ENCODE measurements at regions not wholly inside any gene's neighbourhood (a gene's known extent, or its start where the extent isn't known, plus 50 kb on each side); places are given as distances from the start of the nearest gene placed in this dataset.
"Not testable (repeated sequence)": the region's sequence is repeated elsewhere in the genome, so short reads cannot be mapped to it uniquely, and the experiment has no call there.

DNA sequence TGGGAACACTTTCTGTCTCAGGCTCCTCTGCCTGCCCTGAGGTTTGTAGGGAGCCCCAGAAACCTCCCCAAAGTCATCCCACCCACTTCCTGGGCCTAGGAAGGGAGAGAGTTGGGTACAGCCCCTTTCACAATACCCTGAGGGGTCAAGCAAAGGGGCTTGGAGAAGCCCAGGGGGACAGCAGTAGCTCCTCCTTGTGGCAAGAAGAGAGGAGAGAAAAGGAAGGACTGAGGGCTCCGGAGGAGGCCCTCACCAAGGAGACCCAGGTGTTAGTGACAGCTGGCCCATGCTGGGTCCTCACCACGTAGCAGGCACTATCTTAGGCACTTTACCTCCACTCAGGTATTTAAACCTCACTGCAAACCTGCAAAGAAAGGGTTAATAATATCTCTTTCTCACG, 112.8 kb downstream of the IRX5 start:
- DNase-seq = no peak

DNA sequence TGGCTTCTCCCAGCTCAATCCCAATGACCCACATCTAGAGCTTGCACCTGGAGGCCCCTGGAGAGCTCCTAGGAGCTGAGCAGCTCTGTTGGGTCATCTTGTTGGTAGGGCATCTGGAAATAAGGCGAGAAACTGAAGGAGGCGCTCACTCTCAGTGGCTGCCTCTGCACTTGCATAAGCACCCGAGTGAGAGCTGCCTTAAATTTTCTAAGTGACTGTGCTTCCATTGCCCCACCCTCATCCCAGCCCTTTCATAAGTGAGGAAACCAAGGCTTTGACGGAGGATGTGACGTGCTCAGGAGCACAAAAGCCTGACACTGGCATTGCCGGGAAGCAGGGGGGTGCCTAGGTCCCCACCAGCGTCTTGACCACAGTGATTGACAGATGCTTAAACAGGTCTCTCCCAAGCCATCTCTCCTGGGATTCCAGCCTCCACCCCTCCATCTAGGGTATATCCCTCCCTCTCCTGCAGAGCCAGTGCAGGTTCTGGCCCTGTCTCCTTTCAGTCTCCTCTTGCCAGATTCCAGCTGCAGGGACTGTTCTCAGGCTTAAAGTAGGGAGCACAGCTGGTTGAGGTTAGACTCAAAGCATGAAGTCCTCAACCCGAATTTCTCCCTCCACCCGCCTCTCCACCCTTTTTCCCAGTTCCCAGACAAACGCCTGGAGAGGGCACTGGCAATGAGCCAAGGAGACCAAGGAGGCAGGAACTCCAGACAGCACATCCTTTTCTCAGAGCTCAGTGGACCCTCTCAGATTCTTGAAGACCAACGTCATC, 113.7 kb downstream of the IRX5 start:
- DNase-seq = no peak

DNA sequence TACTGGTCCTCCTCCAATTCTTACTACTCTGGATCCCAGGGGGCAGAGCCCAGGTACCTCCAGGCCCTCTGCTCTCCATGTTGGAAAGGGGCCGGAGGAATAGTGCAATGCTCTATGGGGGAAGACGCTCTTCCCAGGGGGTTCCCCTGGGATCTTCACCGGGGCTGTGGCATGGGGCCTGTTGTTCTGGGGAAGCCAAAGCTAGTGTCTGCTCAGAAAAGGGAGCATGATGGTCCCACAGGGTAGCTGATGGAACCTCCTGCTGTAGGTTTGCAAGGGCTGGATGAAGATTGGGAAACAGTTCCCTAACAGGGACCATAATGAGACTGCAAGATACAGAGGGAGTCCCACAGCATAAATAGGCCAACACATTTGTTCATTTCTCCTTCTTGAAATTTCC, 114.7 kb downstream of the IRX5 start:
- no peak for DNase-seq

DNA sequence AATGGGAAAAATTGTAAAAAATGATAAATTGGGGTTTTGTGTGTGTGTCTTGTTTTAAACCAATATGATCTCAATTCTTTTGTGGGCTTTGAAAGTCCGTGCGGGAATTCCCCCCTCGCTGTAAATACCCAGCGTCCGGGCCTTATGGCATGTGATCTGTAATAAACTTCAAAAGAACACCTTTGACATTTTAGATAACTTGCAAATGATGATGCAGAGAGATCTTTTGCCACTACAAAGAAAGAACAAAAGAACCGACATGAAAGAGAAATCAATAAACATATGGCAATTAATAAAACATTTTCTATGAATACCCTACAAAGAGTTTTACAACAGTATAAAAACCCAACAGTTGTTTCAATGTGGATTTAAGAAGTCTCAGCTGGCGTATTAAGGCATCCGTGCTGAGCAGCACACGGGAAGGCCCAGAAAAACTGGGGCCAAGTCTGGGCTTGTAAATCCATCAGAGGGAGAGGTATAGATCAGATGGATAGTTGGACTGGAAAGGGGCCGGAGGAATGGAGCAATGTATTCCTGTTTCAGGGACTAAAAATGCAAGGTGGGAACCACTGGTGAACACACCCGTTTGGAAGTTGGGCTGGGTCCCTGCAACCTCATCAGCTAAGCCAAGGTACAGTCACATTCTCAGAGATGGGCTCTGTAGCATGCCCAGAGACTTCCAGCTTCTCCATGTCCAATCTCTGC, 115.2 kb downstream of the IRX5 start:
- no peak for DNase-seq

DNA sequence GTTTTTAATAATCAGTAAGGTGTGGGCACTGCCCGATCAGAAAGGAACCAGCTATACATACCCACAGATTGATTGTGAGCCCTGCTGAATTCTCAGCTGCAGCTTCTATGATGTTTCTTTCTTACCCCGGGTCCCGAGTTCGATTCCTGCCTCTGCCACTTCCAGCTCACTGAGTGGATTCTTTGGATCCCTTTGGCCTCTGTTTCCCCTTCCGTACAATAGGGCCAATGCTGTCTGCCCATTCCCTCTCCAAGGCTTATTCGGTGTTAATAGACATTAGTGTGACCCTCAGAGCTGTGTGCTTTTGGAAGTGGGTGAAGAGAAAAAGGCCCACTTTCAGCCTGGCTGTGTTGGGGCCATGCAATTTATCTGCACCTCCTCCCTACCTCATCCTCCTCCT, 115.8 kb downstream of the IRX5 start:
- no peak for DNase-seq

DNA sequence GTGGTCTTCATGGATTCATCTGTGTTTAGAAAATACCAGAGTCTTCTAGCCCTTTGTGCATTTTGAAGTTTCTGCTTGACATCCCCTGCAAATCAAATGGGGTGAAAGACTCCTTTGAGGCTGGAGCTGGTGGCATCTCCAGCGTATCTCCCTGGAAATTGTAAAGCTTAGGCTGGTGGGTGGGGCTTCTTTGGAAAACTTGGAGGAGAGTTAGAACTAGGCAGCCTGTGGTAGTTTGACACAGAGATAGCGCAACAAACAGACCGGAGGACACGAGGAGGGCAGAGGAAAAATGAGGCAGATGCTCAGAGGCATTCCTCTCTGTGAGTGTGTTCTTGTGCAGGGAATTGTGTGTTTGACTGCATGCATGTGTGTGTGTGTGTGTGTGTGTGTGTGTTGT, 116.3 kb downstream of the IRX5 start:
- no peak for DNase-seq

DNA sequence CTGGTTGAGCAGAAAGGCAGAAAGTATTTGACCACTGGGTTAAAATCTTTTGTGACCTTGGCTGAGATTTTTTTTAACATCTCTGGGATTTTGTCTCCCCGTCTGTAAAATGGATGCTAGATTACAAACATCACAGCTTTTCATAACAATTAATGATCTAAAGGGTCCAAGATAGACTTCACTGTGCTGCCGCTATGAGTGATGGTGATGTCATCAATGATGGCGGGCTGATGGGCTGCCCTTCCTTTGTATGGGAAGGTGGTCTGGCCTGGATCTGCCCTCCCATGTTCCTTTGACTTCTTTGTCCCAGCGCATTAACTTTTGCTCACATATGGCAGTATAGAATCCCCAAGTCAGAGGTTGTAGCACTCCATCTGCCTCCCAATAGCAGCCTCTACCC, 116.7 kb downstream of the IRX5 start:
- DNase-seq = no peak

DNA sequence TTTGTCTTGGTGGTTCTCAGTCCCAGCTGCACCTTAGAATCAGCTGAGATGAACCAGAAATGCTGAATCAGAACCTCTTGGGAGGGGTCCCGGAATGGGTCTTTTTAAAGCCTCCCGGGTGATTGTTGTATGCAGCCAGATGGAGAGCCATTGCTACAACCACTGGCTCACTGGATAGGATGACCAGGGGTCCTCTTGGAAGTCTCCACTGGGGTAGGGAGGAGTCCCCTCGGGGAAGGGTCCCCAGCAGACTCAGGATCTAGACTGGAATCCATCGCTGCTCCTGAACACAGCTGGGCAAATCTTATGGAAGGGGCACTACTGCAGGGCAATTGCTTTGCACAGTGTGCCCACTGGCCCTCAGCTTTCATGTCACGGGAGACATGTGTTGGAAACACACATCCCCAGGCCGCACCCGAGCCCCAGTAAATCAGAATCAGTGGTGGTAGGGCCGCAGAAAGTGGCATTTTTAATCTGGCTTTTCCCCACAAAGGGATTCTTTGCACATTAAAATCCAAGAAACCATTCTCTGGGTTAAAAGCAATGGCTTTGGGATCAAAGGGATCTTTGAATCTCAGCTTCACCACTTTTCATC, 117.3 kb downstream of the IRX5 start:
- DNase-seq = no peak

DNA sequence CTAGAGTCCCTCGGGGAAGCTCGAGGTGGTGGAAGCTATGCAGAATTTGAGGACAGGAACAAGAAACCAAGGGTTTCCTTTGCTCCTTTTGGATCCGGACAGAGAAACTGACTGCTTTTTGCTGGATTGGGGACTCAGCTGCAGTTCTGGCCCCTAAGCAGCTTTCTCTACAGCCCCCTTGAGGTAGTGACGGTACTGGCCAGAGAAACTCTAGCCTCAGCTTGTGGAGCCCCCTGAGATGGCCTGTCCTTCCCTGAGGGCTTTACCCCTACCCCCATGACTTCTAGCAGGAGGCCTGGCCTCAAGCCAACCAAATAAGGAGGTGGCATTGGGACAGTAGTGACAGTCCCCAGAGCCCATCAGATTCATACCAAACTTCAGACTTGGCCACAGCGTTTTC, 118.1 kb downstream of the IRX5 start:
- DNase-seq = no peak

DNA sequence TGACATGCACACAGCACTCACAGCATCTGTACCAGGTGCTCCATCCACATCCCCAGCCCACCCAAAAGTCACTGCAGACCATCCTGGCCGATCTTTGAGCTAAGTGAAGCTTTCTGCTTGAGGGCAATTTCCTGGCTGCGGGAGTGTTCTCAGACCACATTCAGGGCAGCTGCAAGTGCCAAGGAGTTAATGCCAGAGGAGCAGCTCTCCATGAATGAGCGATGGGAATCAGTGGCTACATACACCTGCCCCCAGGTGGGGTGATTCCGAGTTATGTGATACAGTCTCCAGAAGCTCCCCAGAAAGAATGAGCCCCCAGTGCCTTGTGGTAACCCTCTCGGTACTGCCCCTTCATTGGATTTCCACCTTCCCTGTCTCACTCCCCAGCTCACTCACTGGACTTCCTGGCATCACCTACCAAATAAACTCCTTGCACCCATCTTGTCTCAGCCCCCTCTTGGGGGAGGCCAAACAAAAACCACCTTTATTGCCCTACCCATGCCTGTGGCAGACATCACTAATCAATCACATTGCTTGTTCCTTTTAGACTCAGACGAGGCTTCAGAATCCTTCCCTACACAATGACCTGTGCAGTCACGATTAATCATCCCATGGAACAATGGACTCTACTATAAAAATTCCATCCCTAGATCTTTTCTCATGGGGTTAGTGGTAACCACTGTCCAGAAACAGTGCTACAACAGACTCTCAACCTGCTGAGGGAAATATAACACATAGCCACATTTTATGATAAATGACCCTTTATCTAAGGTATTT, 121.1 kb downstream of the IRX5 start:
- DNase-seq = no peak

DNA sequence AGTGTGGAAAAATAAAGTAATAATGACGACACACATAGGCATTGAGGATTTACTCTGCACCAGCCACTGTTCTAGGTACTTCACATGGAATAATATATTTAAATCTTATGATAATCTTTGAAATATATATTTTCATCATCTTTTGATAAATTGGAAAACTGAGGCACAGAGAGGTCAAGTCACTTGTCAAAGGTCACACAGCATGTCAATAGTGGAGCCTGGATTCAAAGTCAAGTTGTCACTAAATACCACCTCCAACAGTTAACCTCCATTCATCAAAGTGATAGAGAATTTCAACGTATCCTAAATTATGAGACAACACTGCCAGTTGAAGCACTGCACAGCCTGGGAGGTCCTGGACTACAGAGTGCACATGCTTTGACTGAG, 121.7 kb downstream of the IRX5 start:
- no peak for DNase-seq

DNA sequence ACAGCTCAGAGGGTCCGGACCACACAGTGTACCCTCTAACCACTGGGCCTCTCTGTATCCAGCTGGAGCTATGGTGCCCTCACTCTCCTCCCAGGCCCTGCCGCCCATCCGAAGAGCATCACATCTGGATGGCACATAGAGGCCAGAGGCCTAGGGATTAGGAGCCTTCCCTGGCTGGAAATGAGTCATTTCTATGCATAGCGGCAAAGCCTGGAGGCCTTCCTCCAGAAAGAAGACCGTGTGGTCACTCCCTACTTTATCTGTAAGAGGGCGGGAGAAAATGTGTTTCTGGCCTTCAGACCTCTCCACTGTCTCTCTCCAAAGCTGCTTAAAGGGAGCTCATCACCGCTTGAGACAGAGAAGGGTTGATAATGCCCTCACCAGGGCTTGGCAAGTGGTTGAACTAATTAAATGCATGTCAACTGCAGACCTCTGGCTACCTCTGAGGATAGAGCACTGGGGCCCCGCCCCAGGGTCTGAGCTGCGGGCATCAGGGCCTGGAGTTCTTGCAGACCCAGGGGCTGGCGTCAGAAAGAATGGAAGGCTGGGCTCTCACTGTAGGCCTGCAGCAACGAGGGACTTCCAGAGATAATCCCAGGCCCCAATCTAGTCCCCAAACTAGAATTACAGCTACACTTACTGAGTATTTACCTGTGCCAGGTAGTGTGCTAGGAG, 122.2 kb downstream of the IRX5 start:
- no peak for DNase-seq

DNA sequence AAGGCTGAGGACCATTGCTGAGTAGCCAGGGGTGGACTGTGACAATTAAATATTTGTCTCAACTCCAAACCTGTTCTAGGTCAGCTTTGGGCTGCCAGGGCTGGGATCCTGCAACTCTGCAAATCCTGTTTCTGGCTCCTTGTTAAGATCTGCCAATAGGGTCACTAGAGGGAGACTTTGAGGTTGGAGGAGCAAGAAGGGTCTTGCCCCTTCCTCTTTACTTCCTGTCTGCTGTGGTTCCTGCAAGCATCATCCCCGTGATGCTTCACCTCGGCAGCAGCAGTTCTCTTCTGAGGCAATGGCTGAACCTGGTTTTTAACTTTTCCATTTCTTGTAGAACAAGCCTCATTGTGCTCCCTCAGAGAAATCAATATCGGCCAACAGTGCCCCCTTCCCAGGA, 124.6 kb downstream of the IRX5 start:
- no peak for DNase-seq

DNA sequence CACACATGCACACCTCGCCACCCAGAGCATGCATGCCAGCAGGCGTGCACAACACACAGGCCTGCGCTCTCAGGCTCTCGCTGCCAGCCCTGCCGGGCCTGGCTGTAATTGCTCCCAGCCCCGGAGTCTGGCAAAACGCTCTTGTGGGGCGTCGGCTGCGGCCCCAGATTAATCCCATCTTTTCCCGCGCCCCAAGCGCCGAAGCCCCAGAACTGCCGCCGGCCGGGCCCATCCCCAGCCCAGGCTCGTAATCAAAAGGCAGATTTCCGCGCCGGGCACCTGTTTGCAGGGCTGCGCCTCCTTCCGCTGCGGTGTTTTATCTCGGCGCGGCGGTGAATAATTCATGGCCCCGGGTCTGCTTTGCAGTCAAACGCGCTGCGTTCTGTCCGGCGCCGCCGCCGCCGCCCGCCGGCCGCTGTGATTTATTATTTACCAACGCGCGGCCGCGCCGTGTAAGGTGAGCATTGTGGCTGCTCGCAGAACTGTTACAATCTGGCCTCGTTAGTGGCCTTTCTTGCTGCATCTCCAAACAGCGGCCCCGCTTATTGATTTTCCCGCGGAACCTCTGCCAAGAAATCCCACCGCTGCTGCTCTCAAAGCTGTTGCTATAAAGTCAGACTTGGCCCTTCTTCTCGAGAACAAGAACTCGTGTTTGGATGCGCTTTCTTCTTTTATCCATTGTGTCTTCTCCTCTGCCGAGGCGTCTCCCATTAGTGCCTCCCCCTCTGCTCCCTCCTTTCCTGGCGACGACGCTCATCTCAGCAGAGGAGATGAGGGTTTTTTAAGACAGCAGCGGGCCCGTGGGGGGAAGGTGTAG, 126.1 kb downstream of the IRX5 start:
- DNase-seq = no peak

DNA sequence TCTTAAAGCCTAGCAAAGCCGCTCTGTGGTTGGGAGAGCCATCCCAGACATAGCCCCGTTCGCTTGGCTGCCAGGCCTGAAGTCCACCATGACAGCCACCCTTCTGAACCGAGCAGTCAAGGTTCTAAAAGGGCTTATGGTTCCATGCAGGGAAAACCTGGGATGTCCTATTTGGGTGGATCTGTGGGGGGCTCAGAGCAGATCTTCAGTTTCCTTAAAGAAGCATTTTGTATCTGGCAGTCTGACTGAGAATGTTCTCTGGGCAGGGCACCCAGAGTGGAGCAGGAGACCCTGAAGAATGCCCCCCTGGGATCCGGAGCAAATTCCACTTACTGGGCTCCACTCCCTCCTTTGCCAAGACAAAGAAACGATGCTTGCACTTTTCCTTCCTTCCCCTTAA, 127.2 kb downstream of the IRX5 start:
- no peak for DNase-seq

DNA sequence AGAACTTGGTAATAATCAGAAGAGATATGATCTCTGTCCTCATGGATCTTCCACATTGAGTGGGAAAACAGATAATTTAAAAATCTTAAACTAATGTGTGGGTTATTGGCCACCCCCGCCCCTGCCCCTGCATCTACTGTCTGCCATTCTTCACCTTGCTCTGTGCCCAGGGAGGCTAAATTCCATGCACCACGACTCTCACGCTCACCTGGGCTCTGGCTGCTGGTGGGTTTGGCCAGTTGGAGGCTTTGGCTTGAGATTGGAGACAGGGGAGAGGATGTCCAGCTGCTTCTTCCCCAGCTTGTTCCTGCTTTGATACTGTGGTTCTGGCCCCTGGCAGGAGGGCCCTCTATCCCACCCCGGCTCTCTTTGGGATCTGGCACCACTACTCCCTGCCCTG, 127.9 kb downstream of the IRX5 start:
- DNase-seq = no peak

DNA sequence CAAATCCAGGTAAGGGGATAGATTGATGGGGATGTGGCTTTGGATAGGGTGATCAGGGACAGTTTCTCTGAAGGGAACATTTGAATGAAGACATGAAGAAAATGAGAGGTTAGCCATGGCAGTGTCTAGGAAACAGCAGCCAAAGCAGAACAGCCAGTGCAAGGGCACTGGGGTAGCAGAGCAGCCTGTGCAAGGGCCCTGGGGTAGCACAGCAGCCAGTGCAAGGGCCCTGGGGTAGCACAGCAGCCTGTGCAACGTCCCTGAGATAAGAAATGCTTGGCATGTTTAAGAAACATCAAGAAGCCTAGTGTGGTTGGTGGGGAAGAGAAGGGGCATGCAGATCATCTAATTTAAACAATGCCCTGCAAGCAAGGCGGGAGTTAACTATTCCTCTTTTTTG, 128.5 kb downstream of the IRX5 start:
- no peak for DNase-seq

DNA sequence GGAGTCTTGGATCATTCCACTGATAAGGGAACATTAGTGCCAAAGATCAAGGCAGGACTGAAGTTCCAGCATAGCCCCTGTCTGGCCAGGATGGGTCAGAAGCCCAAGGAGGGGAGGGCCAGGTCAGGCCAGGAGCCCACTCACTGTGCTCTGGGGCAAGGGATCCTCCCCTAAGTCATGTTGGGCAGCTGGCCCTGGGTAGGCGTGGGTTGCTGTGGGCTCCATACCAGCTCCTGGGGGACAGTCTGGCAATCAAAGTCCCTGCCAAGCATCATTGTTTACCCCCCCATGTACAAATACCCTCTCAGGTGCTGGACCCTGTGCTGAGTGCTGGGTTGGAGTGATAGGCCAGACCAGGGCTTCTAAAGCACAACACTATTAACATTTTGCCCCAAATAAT, 130.5 kb downstream of the IRX5 start:
- DNase-seq = no peak

DNA sequence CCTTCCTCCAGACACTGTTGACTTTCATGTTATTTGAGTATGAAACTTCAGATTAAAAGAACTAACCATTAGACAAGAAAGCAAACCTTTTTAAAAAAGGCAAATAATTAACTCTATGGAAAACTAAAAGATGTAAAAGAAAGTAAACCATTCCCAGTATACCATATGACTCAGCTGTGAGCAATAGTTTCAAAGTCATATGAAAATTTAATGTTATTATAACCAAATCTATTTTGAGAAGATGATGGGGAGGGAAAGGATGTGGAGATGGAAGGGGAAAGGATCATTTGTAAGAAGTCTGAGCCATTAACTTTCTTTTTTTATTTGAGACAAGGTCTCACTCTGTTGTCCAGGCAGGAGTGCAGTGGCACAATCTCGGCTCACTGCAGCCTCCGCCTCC, 131.8 kb downstream of the IRX5 start:
- no peak for DNase-seq

DNA sequence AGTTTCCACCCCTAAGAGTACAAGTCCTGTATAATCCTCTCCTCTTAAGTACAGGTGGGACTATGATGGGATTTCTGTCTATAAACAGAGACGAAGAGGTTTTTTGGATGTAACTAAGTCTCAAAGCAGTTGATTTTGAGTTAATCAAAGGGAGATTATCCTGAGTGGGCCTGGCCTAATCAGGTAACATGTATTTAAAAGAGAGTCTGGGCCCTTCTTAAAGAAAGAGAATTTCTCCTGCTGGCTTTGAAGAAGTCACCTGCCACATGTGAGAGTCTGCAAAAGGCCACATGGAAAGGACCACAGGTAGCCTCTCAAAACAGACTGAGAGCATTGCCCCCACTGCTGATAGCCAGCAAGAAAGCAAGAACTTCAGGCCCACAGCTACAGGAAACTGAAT, 142.3 kb downstream of the IRX5 start:
- no peak for DNase-seq

DNA sequence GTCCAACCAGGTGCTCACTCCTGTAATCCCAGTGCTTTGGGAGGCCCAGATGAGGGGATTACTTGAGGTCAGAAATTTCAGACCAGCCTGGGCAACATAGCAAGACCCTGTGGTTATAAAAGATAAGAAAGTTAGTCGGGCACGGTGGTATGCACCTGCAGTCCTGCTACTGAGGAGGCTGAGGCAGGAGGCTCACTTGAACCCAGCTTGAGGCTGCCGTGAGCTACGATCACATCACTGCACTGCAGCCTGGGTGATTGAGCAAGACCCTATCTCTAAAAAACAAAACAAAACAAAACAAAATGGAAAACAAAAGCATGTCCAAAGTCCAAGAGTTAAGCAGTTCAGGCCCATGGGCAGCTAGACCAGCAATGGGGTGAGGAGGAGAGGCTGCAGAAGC, 143.2 kb downstream of the IRX5 start:
- no peak for DNase-seq

DNA sequence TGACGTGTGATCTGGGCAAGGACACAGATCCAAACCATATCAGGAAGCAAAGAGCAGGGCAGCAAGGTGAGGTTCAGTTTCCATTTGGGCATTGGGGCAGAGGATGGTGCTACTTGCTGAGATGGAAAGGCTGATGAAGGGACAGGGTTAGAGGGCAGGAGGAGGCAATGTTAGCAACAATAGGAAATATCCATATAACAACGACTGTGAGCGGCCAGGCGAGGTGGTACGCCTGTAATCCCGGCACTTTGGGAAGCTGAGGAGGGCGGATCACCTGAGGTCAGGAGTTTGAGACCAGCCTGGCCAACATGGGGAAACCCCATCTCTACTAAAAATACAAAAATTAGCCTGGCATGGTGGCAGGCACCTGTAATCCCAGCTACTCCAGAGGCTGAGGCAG, 144.5 kb downstream of the IRX5 start:
- DNase-seq = not testable (repeated sequence)
